HFF-Myc (cell line): ENCODE measurements at regions not wholly inside any gene's neighbourhood (a gene's known extent, or its start where the extent isn't known, plus 50 kb on each side); places are given as distances from the start of the nearest gene placed in this dataset.

Source experiments
- DNase-seq: peaks from one replicate; pipeline ENCODE4 v3.0.0-alpha.2; 2011; ENCODE audit warnings: low read depth; ENCODE audit errors: extremely low read depth
- H3K4me3 ChIP-seq: replicated peaks from 2 replicates; pipeline ENCODE4 v1.5.1; 2011; ENCODE audit warnings: low read depth, mild to moderate bottlenecking, control low read depth, low read length
- TF ChIP-seq, protein P1 (sequence below): IDR thresholded peaks from 2 replicates; pipeline ENCODE4 v1.5.1; 2012; ENCODE audit warnings: mild to moderate bottlenecking, low read depth, low read length, control low read depth; ENCODE audit errors: missing control alignments

DNA sequence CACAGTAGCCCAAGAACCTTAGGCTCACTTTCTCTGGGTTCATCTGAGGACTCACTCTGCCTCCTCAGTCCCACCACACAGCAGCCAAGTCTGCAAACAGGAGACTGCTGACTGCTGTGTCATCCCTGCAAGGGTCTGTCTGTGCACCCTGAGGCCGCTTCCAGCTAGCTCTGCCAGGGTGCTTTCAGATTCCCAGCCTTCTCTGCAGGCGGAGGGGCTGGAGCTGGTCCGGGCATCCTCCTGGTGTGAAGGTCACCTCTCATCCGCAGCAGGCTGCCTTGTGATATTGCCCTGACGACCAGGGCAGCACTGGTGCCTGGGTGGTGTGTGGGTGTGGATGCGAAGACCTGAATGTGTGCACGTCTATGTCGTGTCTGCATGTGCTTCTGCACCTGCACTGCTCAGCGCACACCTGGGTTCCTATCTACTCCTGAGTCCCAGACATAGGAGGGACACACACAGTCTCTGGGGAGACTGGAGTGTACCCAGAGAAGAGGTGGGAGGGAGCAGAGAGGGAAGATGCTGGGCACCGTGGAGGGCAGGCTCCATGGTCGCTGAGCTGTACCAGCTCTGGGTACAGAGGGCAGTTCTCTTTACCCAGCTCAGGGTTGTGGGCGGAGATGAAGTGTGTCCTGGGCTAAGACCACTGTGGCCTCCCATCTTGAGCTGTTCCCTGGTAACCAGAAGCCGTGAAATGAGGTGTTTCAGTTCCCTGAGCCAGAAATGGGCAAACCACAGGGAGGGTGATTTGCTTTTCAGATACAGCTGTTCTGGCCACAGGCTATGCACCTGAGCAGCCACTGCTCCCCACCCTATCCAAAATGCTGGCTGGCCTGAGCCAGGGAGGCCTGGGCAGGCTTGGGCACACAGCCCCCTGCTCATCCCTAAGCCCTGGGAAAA is 160.9 kb upstream of the CSF3R start:
- TF ChIP-seq, protein P1, sequence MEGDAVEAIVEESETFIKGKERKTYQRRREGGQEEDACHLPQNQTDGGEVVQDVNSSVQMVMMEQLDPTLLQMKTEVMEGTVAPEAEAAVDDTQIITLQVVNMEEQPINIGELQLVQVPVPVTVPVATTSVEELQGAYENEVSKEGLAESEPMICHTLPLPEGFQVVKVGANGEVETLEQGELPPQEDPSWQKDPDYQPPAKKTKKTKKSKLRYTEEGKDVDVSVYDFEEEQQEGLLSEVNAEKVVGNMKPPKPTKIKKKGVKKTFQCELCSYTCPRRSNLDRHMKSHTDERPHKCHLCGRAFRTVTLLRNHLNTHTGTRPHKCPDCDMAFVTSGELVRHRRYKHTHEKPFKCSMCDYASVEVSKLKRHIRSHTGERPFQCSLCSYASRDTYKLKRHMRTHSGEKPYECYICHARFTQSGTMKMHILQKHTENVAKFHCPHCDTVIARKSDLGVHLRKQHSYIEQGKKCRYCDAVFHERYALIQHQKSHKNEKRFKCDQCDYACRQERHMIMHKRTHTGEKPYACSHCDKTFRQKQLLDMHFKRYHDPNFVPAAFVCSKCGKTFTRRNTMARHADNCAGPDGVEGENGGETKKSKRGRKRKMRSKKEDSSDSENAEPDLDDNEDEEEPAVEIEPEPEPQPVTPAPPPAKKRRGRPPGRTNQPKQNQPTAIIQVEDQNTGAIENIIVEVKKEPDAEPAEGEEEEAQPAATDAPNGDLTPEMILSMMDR, result no peak

GRCh38 chr1:36642802-36643201 is 160.1 kb upstream of the CSF3R start:
- TF ChIP-seq, protein P1, result no peak
- no peak overlapping the region for H3K4me3 ChIP-seq

More for the DNA sequence above, 160.9 kb upstream of the CSF3R start:
- no peak for DNase-seq
- no peak overlapping the region for H3K4me3 ChIP-seq

DNA sequence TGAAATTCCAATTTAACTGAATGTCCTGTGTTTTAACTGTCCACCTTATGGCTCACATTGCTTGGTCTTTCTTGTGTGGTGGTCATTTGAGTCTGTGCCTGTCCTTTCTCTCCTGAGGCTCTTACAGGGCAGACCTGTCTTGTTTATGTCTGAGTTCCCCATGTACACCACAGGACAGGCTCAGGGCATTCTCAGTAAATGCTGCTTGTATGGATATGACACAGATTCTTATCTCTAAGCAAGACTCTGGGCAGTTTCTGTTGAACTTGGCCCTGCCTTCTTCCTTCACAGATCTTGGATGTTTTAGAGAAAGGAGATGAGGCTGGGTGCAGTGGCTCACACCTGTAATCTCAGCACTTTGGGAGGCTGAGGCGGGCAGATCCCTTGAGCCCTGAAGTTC is 159.1 kb upstream of the CSF3R start:
- DNase-seq, result no peak
- no peak overlapping the region for H3K4me3 ChIP-seq
- TF ChIP-seq, protein P1, result no peak

More at GRCh38 chr1:36642802-36643201, 160.1 kb upstream of the CSF3R start:
- no peak for DNase-seq

DNA sequence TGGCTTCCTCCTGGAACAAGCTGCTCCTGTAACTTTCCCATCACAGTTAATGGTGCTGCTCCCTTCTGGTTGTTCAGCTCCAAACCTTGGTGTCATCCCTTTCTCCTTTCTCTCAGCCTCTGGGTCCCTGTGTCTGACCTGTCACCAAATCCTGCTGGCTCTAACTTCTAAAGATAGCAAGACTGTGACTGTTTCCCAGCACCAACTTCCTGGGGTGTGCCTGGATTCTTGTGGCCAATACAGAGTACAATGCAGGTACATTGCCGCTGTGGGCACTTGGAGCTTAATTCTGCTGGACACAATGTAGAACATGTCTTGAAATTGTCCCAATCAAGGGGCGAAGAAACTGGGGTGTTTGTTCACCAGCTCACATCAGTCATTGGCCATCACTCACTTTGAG is 156.7 kb upstream of the CSF3R start:
- no peak overlapping the region for H3K4me3 ChIP-seq
- TF ChIP-seq, protein P1, result no peak
- DNase-seq, result no peak

- no peak for DNase-seq
- TF ChIP-seq, protein P1, result no peak
- H3K4me3 ChIP-seq, result no peak overlapping the region
These were observed 155.6 kb upstream of the CSF3R start for GRCh38 chr1:36638268-36638667.

DNA sequence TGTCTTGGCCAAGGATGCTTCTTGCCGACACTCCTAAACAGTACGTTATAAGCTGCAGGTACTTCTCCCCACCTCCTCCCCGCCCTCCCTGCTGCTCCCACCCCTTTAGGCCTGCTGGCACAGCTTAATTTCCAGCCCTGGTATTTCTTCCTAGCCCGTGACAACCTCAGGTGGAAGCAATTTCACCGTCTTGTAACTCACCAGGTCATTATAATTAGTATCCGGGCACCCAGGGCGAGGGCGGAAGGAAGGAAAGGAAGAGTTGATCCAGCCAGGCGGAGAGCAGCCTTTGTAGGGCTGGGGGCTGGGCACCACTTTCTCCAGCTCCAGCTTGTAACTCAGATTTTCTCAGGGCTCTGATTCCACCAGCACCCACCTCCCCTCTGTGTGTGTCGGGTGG is 153.5 kb upstream of the CSF3R start:
- TF ChIP-seq, protein P1, result no peak
- DNase-seq, result no peak
- H3K4me3 ChIP-seq, result no peak overlapping the region

- TF ChIP-seq, protein P1, result no peak
- no peak for DNase-seq
- no peak overlapping the region for H3K4me3 ChIP-seq
These were observed 152.6 kb upstream of the CSF3R start for GRCh38 chr1:36635284-36635683.
